Pancreas (tissue), 10 donors: ENCODE measurements at regions not wholly inside any gene's neighbourhood (a gene's known extent, or its start where the extent isn't known, plus 50 kb on each side); places are given as distances from the start of the nearest gene placed in this dataset.

Experiments
- ATAC-seq, 4 donors: fragments of 200-7000 bp; cut with Tn5 transposase; one replicate each; pipeline versions ENCODE4 v1.8.0 to v1.9.1; 2020; ENCODE audit warnings: mild to moderate bottlenecking in 4 of 4, moderate library complexity in 4 of 4
- DNase-seq, 6 donors: peaks; one replicate each; pipeline ENCODE4 v3.0.0-alpha.2; 2020
- FAIRE-seq: peaks from 2 replicates; lab custom pipeline; 2012; peaks lifted over from hg19 to GRCh38; lab: Jason Lieb, UNC
- H3K27ac ChIP-seq, 4 donors: fragments of 200-600 bp; sonication (generic); 1 replicate in 3 of 4; 2 replicates in 1 of 4; pipeline versions ENCODE4 v1.5.0 to v1.8.0; 2020
- H3K27me3 ChIP-seq, 4 donors: fragments of 200-600 bp; one replicate each; pipeline ENCODE4 v1.8.0; 2021
- H3K36me3 ChIP-seq, 3 donors: fragments of 200-600 bp; sonication (generic) in 1 of 3; one replicate each; pipeline versions ENCODE4 v1.5.0 to v1.8.0; 2020 to 2021
- H3K4me1 ChIP-seq, 3 donors: fragments of 200-600 bp; one replicate each; pipeline ENCODE4 v1.8.0; 2021
- H3K4me3 ChIP-seq, 4 donors: fragments of 200-600 bp; sonication (generic) in 2 of 4; one replicate each; pipeline versions ENCODE4 v1.5.0 to v1.8.0; 2020 to 2021
- H3K9me3 ChIP-seq, 4 donors: fragments of 200-600 bp; one replicate each; pipeline ENCODE4 v1.8.0; 2021
- CTCF ChIP-seq, 4 donors: fragments of 200-600 bp; sonication (generic) in 3 of 4; IDR thresholded peaks; one replicate each; pipeline versions ENCODE4 v1.5.0 to v1.8.0; 2021; ENCODE audit warnings: antibody characterized with exemption in 4 of 4
- WGBS, 2 donors: extraction: QIAGEN DNeasy Blood & Tissue Kit; methylation state at CpG; one replicate each; pipeline ENCODE4 v1.1.7; 2013; 5-methylcytosine and 5-hydroxymethylcytosine counted together
- intact Hi-C, 3 donors: fragments of 100-400 bp; cut with DNase I; formaldehyde crosslinking; loops; one replicate each; pipeline versions ENCODE4 v1.11.1 to v1.14.2; 2022
- donor health status: healthy with polysubstance abuse.
- donor health status: DM: no; HTN: no; CAD: no; lungs with moderate emphysema.
- donor health status: DM: no; HTN: no; CAD: no.
- donor health status: control.
- donor health status: control.
- donor health status: Bipolar disorder and iron deficiency.
- donor health status: DM: yes; HTN: yes; CAD: no.
- donor health status: DM: no; HTN: no; CAD: no.
- donor health status: DM: no; HTN: no; CAD: no.
- donor health status: DM: yes; HTN: yes; CAD: no.

GRCh38 chr1:13918862-13919261, 218.9 kb downstream of the PRDM2 start:
- Histone ChIP-seq H3K4me3 (no peak overlapping the region), H3K4me1 (no peaks in the 10 kb centered on the region), H3K36me3 (no peaks in the 10 kb centered on the region), H3K27ac (no peak overlapping the region), H3K9me3 (no peaks in the 10 kb centered on the region), H3K27me3 (no peaks in the 10 kb centered on the region)
- DNase-seq (no peak), ATAC-seq (no peak), FAIRE-seq (no peak)
- WGBS, 2 donors, result 77 to 82% methylated on average over 1 of the region's 1 CpG
- intact Hi-C loops, result no loop called here
- TF ChIP-seq CTCF (IDR thresholded peaks at IDR 0.05), result no peak

GRCh38 chr1:13921190-13921589, 221.2 kb downstream of the PRDM2 start:
- intact Hi-C loops, result no loop called here
- no peaks in the 10 kb centered on the region for H3K27me3 ChIP-seq
- TF ChIP-seq CTCF (IDR thresholded peaks at IDR 0.05), result no peak
- WGBS, 2 donors, result 14 to 27% methylated on average over 1 of the region's 1 CpG
- no peaks in the 10 kb centered on the region for H3K9me3 ChIP-seq
- no peak overlapping the region for H3K4me3 ChIP-seq
- ATAC-seq, result no peak
- H3K36me3 ChIP-seq, result no peaks in the 10 kb centered on the region
- DNase-seq, result no peak
- no peak for FAIRE-seq
- H3K4me1 ChIP-seq, result no peaks in the 10 kb centered on the region
- H3K27ac ChIP-seq, result no peak overlapping the region

GRCh38 chr1:13922466-13923110, 222.6 kb downstream of the PRDM2 start:
- no peaks in the 10 kb centered on the region for H3K9me3 ChIP-seq
- TF ChIP-seq CTCF (IDR thresholded peaks at IDR 0.05), result no peak
- H3K4me3 ChIP-seq, result no peak overlapping the region
- no peak for DNase-seq
- ATAC-seq, result no peak
- H3K36me3 ChIP-seq, result no peaks in the 10 kb centered on the region
- H3K27ac ChIP-seq, result no peak overlapping the region
- no peaks in the 10 kb centered on the region for H3K4me1 ChIP-seq
- H3K27me3 ChIP-seq, result no peaks in the 10 kb centered on the region
- intact Hi-C loops, result no loop called here
- WGBS, 2 donors, result 51 to 62% methylated on average over 5 of the region's 5 CpGs
- no peak for FAIRE-seq

- DNase-seq, result no peak
- Histone ChIP-seq H3K36me3 (no peaks in the 10 kb centered on the region), H3K9me3 (no peaks in the 10 kb centered on the region), H3K4me1 (no peaks in the 10 kb centered on the region), H3K27me3 (no peaks in the 10 kb centered on the region), H3K27ac (no peak overlapping the region), H3K4me3 (no peak overlapping the region)
- intact Hi-C loops, result no loop called here
- TF ChIP-seq CTCF (IDR thresholded peaks at IDR 0.05), result no peak
- ATAC-seq, result no peak
- FAIRE-seq, result no peak
Observed at GRCh38 chr1:13926556-13926955, 226.6 kb downstream of the PRDM2 start.

GRCh38 chr1:13927736-13928135, 227.7 kb downstream of the PRDM2 start:
- no peaks in the 10 kb centered on the region for H3K27me3 ChIP-seq
- ATAC-seq (no peak), FAIRE-seq (no peak), DNase-seq (no peak)
- no peaks in the 10 kb centered on the region for H3K9me3 ChIP-seq
- intact Hi-C loops, result no loop called here
- H3K4me1 ChIP-seq, result no peaks in the 10 kb centered on the region
- TF ChIP-seq CTCF (IDR thresholded peaks at IDR 0.05), result no peak
- no peaks in the 10 kb centered on the region for H3K36me3 ChIP-seq
- H3K27ac ChIP-seq, result no peak overlapping the region
- H3K4me3 ChIP-seq, result no peak overlapping the region
- WGBS, 2 donors, result 70% methylated on average over 3 of the region's 3 CpGs
